Upper lobe of left lung (tissue), 6 donors: ENCODE measurements at regions not wholly inside any gene's neighbourhood (a gene's known extent, or its start where the extent isn't known, plus 50 kb on each side); places are given as distances from the start of the nearest gene placed in this dataset.
A peak's percentile ranks its signal among the peaks of the same experiment; 100 is the strongest.

ENCODE experiments used
- ATAC-seq, 2 donors: fragments of 200-7000 bp; cut with Tn5 transposase; one replicate each; pipeline ENCODE4 v1.9.1; 2022; ENCODE audit warnings: mild to moderate bottlenecking in 2 of 2, moderate library complexity in 2 of 2; ENCODE audit not compliant: low FRiP score in 2 of 2
- DNase-seq, 2 donors: peaks; one replicate each; pipeline ENCODE4 v3.0.0-alpha.2; 2019 to 2020
- H3K27ac ChIP-seq, 4 donors: fragments of 200-600 bp; sonication (generic); one replicate each; pipeline ENCODE4 v1.5.1; 2016 to 2019
- H3K27me3 ChIP-seq, 4 donors: fragments of 200-600 bp; sonication (generic); one replicate each; pipeline ENCODE4 v1.5.1; 2017 to 2019
- H3K36me3 ChIP-seq, 4 donors: fragments of 200-600 bp; sonication (generic); one replicate each; pipeline ENCODE4 v1.5.1; 2016 to 2019
- H3K4me1 ChIP-seq, 4 donors: fragments of 200-600 bp; sonication (generic); one replicate each; pipeline ENCODE4 v1.5.1; 2018 to 2019
- H3K4me3 ChIP-seq, 4 donors: fragments of 200-600 bp; sonication (generic); one replicate each; pipeline ENCODE4 v1.5.1; 2017 to 2019; ENCODE audit warnings: mild to moderate bottlenecking in 2 of 4, moderate library complexity in 1 of 4
- H3K9me3 ChIP-seq, 4 donors: fragments of 200-600 bp; sonication (generic); one replicate each; pipeline ENCODE4 v1.5.1; 2018 to 2019
- EP300 ChIP-seq, 4 donors: sonication (generic); formaldehyde crosslinking; IDR thresholded peaks; one replicate each; pipeline ENCODE4 v1.5.1; 2017; ENCODE audit warnings: antibody characterized with exemption in 4 of 4, control low read depth in 2 of 4
- POLR2A ChIP-seq, 4 donors: fragments of 450-650 bp; IDR thresholded peaks; one replicate each; pipeline ENCODE4 v1.5.1; 2016 to 2017; ENCODE audit warnings: antibody characterized with exemption in 4 of 4, mild to moderate bottlenecking in 2 of 4
- POLR2AphosphoS5 ChIP-seq, 2 donors: sonication (generic); formaldehyde crosslinking; IDR thresholded peaks; one replicate each; pipeline ENCODE4 v1.5.1; 2017; ENCODE audit warnings: antibody characterized with exemption in 2 of 2
- WGBS, 2 donors: methylation state at CpG; one replicate each; pipeline ENCODE4 v1.1.5; 2017 to 2018; 5-methylcytosine and 5-hydroxymethylcytosine counted together
- TF ChIP-seq, protein P1 (sequence below), 6 experiments: fragments of 450-650 bp in 4 of 6; fragments of 200-600 bp in 2 of 6; sonication (generic) in 2 of 6; IDR thresholded peaks; one replicate each; pipeline ENCODE4 v1.5.1; 2016 to 2019; ENCODE audit warnings: antibody characterized with exemption in 6 of 6
- donor health status: DM: no; HTN: no; CAD: no; lungs with moderate emphysema.
- donor health status: DM: no; HTN: yes; CAD: no; lungs with severe emphysema.

GRCh38 chr5:72013766-72014624, 93.3 kb upstream of the MAP1B start:
- no peak for TF ChIP-seq EP300 (IDR thresholded peaks at IDR 0.05)
- no peak for TF ChIP-seq POLR2AphosphoS5 (IDR thresholded peaks at IDR 0.05)
- ATAC-seq (no peak), DNase-seq (no peak)
- Histone ChIP-seq H3K4me3 (no peak overlapping the region), H3K4me1 (no peaks in the 10 kb centered on the region), H3K9me3 (no peaks in the 10 kb centered on the region), H3K36me3 (no peaks in the 10 kb centered on the region), H3K27me3 (no peaks in the 10 kb centered on the region), H3K27ac (no peak overlapping the region)
- WGBS, 2 donors, result 50 to 53% methylated on average over 10 of the region's 10 CpGs

DNA sequence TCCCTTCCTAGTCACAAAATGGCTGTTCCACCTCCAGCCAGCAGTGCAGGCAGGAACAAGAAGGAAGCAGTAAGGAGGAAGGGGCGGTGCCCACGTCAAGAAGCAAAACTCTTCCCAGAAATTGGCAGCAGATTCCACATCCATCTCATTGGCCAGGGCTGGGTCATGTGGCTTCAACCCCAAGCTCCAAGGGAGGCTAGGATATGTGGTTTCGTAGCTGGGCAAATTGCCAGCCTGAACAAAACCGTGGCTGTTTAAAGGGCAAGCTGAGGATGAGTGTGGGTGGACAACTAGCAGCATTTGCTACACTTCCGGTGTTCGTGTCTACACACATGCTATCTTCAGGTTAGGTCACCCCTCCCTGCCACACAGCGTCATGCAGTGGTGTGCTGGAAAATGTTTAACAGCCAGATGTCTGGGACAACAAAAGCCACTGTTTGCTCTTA, 92.1 kb upstream of the MAP1B start:
- H3K27me3 ChIP-seq, result no peaks in the 10 kb centered on the region
- TF ChIP-seq POLR2A (IDR thresholded peaks at IDR 0.05) (no peak), POLR2AphosphoS5 (IDR thresholded peaks at IDR 0.05) (no peak), EP300 (IDR thresholded peaks at IDR 0.05) (no peak)
- TF ChIP-seq, protein P1, sequence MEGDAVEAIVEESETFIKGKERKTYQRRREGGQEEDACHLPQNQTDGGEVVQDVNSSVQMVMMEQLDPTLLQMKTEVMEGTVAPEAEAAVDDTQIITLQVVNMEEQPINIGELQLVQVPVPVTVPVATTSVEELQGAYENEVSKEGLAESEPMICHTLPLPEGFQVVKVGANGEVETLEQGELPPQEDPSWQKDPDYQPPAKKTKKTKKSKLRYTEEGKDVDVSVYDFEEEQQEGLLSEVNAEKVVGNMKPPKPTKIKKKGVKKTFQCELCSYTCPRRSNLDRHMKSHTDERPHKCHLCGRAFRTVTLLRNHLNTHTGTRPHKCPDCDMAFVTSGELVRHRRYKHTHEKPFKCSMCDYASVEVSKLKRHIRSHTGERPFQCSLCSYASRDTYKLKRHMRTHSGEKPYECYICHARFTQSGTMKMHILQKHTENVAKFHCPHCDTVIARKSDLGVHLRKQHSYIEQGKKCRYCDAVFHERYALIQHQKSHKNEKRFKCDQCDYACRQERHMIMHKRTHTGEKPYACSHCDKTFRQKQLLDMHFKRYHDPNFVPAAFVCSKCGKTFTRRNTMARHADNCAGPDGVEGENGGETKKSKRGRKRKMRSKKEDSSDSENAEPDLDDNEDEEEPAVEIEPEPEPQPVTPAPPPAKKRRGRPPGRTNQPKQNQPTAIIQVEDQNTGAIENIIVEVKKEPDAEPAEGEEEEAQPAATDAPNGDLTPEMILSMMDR (IDR thresholded peaks at IDR 0.05), result no peak
- WGBS, 2 donors, result 42 to 59% methylated on average over 7 of the region's 7 CpGs
- H3K36me3 ChIP-seq, result no peaks in the 10 kb centered on the region
- no peak overlapping the region for H3K27ac ChIP-seq
- no peak for DNase-seq
- no peak overlapping the region for H3K4me3 ChIP-seq
- no peaks in the 10 kb centered on the region for H3K9me3 ChIP-seq
- no peaks in the 10 kb centered on the region for H3K4me1 ChIP-seq
- ATAC-seq, result peak in 1 of 2 donors; percentile 31

GRCh38 chr5:72018143-72018803, 89.0 kb upstream of the MAP1B start:
- Histone ChIP-seq H3K27ac (no peak overlapping the region), H3K4me1 (no peaks in the 10 kb centered on the region), H3K9me3 (no peaks in the 10 kb centered on the region), H3K36me3 (no peaks in the 10 kb centered on the region), H3K27me3 (no peaks in the 10 kb centered on the region), H3K4me3 (no peak overlapping the region)
- peak in 1 of 2 donors; percentile 29 for DNase-seq
- peak in 1 of 2 donors; percentile 51 for ATAC-seq
- TF ChIP-seq EP300 (IDR thresholded peaks at IDR 0.05) (no peak), POLR2A (IDR thresholded peaks at IDR 0.05) (no peak), POLR2AphosphoS5 (IDR thresholded peaks at IDR 0.05) (no peak)
- TF ChIP-seq, protein P1 (IDR thresholded peaks at IDR 0.05), result peak; percentile 67 to 88 (median 80)
- 23 to 31% methylated on average over 1 of the region's 1 CpG for WGBS, 2 donors

DNA sequence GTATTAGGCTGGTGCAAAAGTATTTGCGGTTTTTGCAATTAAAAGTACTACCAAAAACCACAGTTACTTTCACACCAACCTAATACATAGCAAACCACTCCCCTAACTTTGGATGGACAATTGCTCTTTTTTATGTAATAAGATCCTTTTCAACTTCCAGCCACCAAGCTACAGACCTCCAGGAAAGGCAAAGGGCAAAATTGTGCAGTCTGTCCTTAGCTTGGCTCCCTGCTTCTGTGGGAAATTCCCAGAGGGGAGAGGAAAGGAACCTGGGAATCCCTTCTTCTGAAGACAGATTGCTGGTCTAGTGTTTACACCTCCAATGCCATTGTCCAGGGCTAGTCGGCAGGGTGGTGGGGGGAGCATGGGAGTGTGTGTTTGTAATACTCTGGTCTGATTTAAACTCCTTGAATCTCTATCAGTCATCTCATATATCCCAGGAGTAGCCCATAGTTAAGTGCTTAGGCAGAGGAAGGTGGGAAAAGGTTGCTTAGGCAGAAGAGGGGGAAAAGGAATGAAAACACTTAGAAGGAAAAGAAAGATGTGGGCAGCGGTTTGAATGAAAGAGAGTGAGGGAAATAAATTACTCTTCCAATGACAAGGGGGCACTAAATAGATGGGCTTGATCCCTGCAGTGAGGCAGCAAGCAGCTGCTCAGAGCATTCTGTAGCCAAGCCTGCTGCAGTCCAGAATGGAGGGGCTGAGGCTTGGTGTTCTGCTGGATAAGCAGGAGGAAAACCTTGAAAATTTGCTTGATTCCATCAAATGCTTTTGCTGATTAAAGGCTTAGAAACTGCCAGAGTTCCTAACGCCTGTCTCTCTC, 86.9 kb upstream of the MAP1B start:
- WGBS, 2 donors, result 55 to 65% methylated on average over 4 of the region's 4 CpGs
- DNase-seq (no peak), ATAC-seq (no peak)
- Histone ChIP-seq H3K27me3 (no peaks in the 10 kb centered on the region), H3K4me1 (no peaks in the 10 kb centered on the region), H3K27ac (no peak overlapping the region), H3K36me3 (no peaks in the 10 kb centered on the region), H3K9me3 (no peaks in the 10 kb centered on the region), H3K4me3 (no peak overlapping the region)
- TF ChIP-seq EP300 (IDR thresholded peaks at IDR 0.05), result no peak
- TF ChIP-seq, protein P1 (IDR thresholded peaks at IDR 0.05), result no peak
- no peak for TF ChIP-seq POLR2AphosphoS5 (IDR thresholded peaks at IDR 0.05)
- no peak for TF ChIP-seq POLR2A (IDR thresholded peaks at IDR 0.05)
